ENCODE measurements at regions not wholly inside any gene's neighbourhood (a gene's known extent, or its start where the extent isn't known, plus 50 kb on each side); places are given as distances from the start of the nearest gene placed in this dataset.

- Mint-ChIP-seq H3K27ac (no peak overlapping the region), H3K36me3 (no peaks in the 10 kb centered on the region), H3K27me3 (peaks cover 3% of the 10 kb centered on the region), H3K9me3 (no peaks in the 10 kb centered on the region), H3K4me3 (no peak overlapping the region), H3K4me1 (no peaks in the 10 kb centered on the region)
These were observed 53.5 kb upstream of the PRELP start for GRCh38 chr1:203422116-203422515.

- H3K4me1 Mint-ChIP-seq, result no peaks in the 10 kb centered on the region
- H3K36me3 Mint-ChIP-seq, result no peaks in the 10 kb centered on the region
- no peak overlapping the region for H3K27ac Mint-ChIP-seq
- H3K4me3 Mint-ChIP-seq, result no peak overlapping the region
- peaks cover 3% of the 10 kb centered on the region for H3K27me3 Mint-ChIP-seq
- H3K9me3 Mint-ChIP-seq, result no peaks in the 10 kb centered on the region
These were observed 53.0 kb upstream of the PRELP start for GRCh38 chr1:203422656-203423055.

GRCh38 chr1:203424285-203424684 is 51.3 kb upstream of the PRELP start:
- no peaks in the 10 kb centered on the region for H3K4me1 Mint-ChIP-seq
- H3K27me3 Mint-ChIP-seq, result peaks cover 3% of the 10 kb centered on the region
- H3K9me3 Mint-ChIP-seq, result no peaks in the 10 kb centered on the region
- H3K4me3 Mint-ChIP-seq, result no peak overlapping the region
- no peaks in the 10 kb centered on the region for H3K36me3 Mint-ChIP-seq
- H3K27ac Mint-ChIP-seq, result no peak overlapping the region

- Mint-ChIP-seq H3K27me3 (peaks cover 3% of the 10 kb centered on the region), H3K4me3 (no peak overlapping the region), H3K36me3 (no peaks in the 10 kb centered on the region), H3K27ac (no peak overlapping the region), H3K4me1 (no peaks in the 10 kb centered on the region), H3K9me3 (no peaks in the 10 kb centered on the region)
These were observed 50.5 kb upstream of the PRELP start for GRCh38 chr1:203424861-203425662.

GRCh38 chr1:203425663-203425975 is 50.0 kb upstream of the PRELP start:
- peaks cover 3% of the 10 kb centered on the region for H3K27me3 Mint-ChIP-seq
- H3K4me3 Mint-ChIP-seq, result no peak overlapping the region
- no peaks in the 10 kb centered on the region for H3K36me3 Mint-ChIP-seq
- H3K27ac Mint-ChIP-seq, result no peak overlapping the region
- H3K4me1 Mint-ChIP-seq, result no peaks in the 10 kb centered on the region
- H3K9me3 Mint-ChIP-seq, result no peaks in the 10 kb centered on the region

Data from activated naive CD4-positive, alpha-beta T cell treated with anti-CD3 and anti-CD28 coated beads, Interleukin-2, amount 50 U/mL, for 24 hours (primary cell).